ENCODE measurements at regions not wholly inside any gene's neighbourhood (a gene's known extent, or its start where the extent isn't known, plus 50 kb on each side); places are given as distances from the start of the nearest gene placed in this dataset.

DNA sequence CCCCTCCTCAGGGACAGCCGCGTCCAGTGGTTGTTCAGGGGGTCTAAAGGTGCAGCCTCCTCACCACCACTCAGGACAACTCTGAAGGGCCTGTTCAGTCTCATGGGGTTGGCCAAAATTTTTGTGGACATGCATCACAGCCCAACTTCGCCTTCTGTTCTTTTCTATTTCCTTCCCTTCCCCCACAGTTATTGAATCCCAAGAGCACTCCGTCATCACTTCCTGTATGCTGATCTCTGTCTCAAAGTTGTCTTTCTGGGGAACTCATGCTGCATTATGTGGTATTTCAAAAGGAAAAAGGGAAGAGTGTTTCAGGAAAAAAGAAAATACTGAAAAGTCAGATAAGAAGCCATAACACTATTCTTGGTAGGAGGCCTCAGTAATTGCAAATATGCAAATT, 355.4 kb downstream of the CAAP1 start:
- TF ChIP-seq CTCF (IDR thresholded peaks at IDR 0.05): no peak
- TF ChIP-seq, protein P1, sequence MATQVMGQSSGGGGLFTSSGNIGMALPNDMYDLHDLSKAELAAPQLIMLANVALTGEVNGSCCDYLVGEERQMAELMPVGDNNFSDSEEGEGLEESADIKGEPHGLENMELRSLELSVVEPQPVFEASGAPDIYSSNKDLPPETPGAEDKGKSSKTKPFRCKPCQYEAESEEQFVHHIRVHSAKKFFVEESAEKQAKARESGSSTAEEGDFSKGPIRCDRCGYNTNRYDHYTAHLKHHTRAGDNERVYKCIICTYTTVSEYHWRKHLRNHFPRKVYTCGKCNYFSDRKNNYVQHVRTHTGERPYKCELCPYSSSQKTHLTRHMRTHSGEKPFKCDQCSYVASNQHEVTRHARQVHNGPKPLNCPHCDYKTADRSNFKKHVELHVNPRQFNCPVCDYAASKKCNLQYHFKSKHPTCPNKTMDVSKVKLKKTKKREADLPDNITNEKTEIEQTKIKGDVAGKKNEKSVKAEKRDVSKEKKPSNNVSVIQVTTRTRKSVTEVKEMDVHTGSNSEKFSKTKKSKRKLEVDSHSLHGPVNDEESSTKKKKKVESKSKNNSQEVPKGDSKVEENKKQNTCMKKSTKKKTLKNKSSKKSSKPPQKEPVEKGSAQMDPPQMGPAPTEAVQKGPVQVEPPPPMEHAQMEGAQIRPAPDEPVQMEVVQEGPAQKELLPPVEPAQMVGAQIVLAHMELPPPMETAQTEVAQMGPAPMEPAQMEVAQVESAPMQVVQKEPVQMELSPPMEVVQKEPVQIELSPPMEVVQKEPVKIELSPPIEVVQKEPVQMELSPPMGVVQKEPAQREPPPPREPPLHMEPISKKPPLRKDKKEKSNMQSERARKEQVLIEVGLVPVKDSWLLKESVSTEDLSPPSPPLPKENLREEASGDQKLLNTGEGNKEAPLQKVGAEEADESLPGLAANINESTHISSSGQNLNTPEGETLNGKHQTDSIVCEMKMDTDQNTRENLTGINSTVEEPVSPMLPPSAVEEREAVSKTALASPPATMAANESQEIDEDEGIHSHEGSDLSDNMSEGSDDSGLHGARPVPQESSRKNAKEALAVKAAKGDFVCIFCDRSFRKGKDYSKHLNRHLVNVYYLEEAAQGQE (IDR thresholded peaks at IDR 0.05; ENCODE audit: insufficient read depth in 1 of 2, low read depth in 2 of 2, low read length in 1 of 2): no peak
- no peak for TF ChIP-seq POLR2AphosphoS5 (IDR thresholded peaks at IDR 0.05; ENCODE audit: low read depth, low read length)
